GM12875 (cell line): ENCODE measurements at regions not wholly inside any gene's neighbourhood (a gene's known extent, or its start where the extent isn't known, plus 50 kb on each side); places are given as distances from the start of the nearest gene placed in this dataset.

Experiments
- H3K4me3 ChIP-seq: one replicate; pipeline ENCODE4 v1.5.1; 2011; ENCODE audit warnings: low read depth, low read length, control low read depth
- CTCF ChIP-seq: IDR thresholded peaks from 2 replicates; pipeline ENCODE4 v1.5.1; 2011; ENCODE audit warnings: low read depth, mild to moderate bottlenecking, control low read depth, inconsistent platforms, low read length, moderate library complexity, borderline replicate concordance; ENCODE audit not compliant: insufficient read depth

- no peak for TF ChIP-seq CTCF
- no peak overlapping the region for H3K4me3 ChIP-seq
These were observed 104.5 kb downstream of the RBM43 start for GRCh38 chr2:151157000-151157735.

DNA sequence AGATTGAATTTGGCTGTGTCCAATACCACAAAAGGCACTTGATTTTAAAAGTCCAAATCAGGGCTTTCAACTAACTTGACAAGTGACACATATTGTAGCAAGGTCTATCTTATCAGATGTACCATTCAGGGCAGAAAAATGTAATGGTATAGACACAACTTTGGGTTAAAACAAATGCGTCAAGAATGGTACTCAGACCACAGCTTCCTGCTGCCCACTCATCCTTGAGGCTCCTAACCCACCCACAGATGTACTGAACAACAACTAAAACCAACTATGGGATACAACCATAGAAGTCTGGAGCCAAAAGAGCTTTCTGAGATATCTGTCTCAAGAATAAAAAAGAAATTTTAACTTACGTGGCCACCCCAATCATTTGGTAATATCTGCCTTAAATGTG, 105.2 kb downstream of the RBM43 start:
- no peak for TF ChIP-seq CTCF
- H3K4me3 ChIP-seq, result no peak overlapping the region

GRCh38 chr2:151153601-151154000, 108.1 kb downstream of the RBM43 start:
- no peak overlapping the region for H3K4me3 ChIP-seq
- TF ChIP-seq CTCF, result no peak

- no peak overlapping the region for H3K4me3 ChIP-seq
- TF ChIP-seq CTCF, result no peak
These were observed 111.0 kb downstream of the RBM43 start for GRCh38 chr2:151150331-151151320.

DNA sequence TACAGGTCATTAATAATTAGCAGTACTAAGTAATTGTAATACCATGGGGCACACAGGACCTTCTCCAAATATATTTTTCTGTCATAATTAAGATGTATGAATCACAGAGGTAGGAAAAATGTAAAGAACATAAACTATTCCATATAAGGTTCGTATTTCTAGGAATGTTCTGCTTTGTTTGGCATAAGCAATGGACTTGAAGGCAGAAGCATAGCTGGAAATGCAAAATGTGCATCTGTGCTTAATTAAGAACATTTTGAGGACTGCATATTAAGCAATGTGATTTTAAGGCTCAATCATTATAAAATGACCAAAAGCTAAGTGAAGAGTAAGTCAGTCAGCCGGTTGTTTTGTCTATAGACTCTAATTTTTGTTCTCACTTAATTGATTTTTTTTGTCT, 123.2 kb downstream of the RBM43 start:
- H3K4me3 ChIP-seq, result no peak overlapping the region
- no peak for TF ChIP-seq CTCF

- TF ChIP-seq CTCF, result no peak
- no peak overlapping the region for H3K4me3 ChIP-seq
These were observed 124.1 kb downstream of the RBM43 start for GRCh38 chr2:151137526-151137925.
